SJCRH30 (cell line): ENCODE measurements at regions not wholly inside any gene's neighbourhood (a gene's known extent, or its start where the extent isn't known, plus 50 kb on each side); places are given as distances from the start of the nearest gene placed in this dataset.
A peak's percentile ranks its signal among the peaks of the same experiment; 100 is the strongest.
"Not testable (repeated sequence)": the region's sequence is repeated elsewhere in the genome, so short reads cannot be mapped to it uniquely, and the experiment has no call there.

Experiments
- DNase-seq, 2 experiments: peaks; one replicate each; pipeline ENCODE4 v3.0.0-alpha.2; 2015 to 2020
- H3K27ac ChIP-seq: fragments of 250-450 bp; sonication (Bioruptor Pico); 2 replicates; pipeline ENCODE4 v1.5.1; 2020; ENCODE audit warnings: mild to moderate bottlenecking, moderate library complexity
- H3K27me3 ChIP-seq: fragments of 250-450 bp; sonication (Bioruptor Pico); 2 replicates; pipeline ENCODE4 v1.5.1; 2020; ENCODE audit warnings: mild to moderate bottlenecking, moderate library complexity
- H3K36me3 ChIP-seq: fragments of 250-450 bp; sonication (Bioruptor Pico); 2 replicates; pipeline ENCODE4 v1.5.1; 2020; ENCODE audit warnings: mild to moderate bottlenecking, moderate library complexity
- H3K4me1 ChIP-seq: fragments of 250-450 bp; sonication (Bioruptor Pico); 2 replicates; pipeline ENCODE4 v1.5.1; 2020; ENCODE audit warnings: mild to moderate bottlenecking, moderate library complexity
- H3K4me3 ChIP-seq: fragments of 250-450 bp; sonication (Bioruptor Pico); 2 replicates; pipeline ENCODE4 v1.5.1; 2020; ENCODE audit warnings: mild to moderate bottlenecking, moderate library complexity
- H3K9me3 ChIP-seq: fragments of 250-450 bp; sonication (Bioruptor Pico); replicated peaks from 2 replicates; pipeline ENCODE4 v1.5.1; 2020; ENCODE audit warnings: mild to moderate bottlenecking, moderate library complexity

DNA sequence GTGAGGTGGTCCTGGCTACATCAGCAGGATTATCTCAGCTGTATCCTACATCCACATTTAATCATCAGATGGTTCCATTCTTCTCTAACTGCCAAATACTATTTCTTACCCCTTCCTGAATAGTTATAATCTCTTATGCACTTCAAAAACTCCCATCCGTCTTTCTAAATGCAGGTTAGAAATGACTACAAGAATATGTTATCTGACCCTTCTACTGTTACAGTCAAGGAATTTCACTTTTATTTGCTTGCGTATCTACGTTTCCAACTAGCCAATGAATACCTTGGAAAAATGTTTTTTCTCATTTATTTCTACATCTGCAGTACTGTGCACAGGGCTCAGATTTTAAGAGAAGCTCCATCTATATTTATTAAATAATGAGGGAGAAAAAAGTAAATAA lies 709.9 kb downstream of the KCNT2 start:
- Histone ChIP-seq H3K4me3 (no peak overlapping the region), H3K27ac (no peak overlapping the region), H3K36me3 (no peaks in the 10 kb centered on the region), H3K9me3 (no peaks in the 10 kb centered on the region), H3K27me3 (no peaks in the 10 kb centered on the region), H3K4me1 (no peaks in the 10 kb centered on the region)
- DNase-seq, result no peak

DNA sequence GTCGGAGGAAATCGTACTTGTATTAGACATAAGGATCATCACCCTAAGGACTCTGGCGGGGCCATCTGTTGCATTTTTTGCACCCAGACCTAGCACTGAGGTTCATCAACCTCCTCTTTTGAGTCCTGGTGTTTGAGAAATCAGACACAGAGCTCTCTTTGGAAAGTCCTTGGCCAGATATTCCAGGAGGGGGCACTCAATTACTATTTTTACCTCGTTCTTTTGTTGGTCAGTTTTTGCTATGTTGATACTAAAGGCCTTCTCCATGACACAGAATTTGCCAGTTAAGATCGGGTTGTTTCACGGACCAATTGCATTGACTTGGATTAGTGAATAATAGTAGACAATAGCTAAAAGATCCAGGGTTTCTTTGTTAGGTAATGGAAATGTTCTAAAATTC lies 711.2 kb downstream of the KCNT2 start:
- Histone ChIP-seq H3K27ac (no peak overlapping the region), H3K36me3 (no peaks in the 10 kb centered on the region), H3K9me3 (no peaks in the 10 kb centered on the region), H3K27me3 (no peaks in the 10 kb centered on the region), H3K4me1 (no peaks in the 10 kb centered on the region), H3K4me3 (no peak overlapping the region)
- DNase-seq, result peak in 1 of 2 experiments; percentile 3

- no peak overlapping the region for H3K27ac ChIP-seq
- H3K36me3 ChIP-seq, result no peaks in the 10 kb centered on the region
- H3K4me1 ChIP-seq, result no peaks in the 10 kb centered on the region
- H3K9me3 ChIP-seq, result no peaks in the 10 kb centered on the region
- no peak overlapping the region for H3K4me3 ChIP-seq
- no peaks in the 10 kb centered on the region for H3K27me3 ChIP-seq
- no peak for DNase-seq
These were observed 713.8 kb downstream of the KCNT2 start for GRCh38 chr1:195894411-195894810.

DNA sequence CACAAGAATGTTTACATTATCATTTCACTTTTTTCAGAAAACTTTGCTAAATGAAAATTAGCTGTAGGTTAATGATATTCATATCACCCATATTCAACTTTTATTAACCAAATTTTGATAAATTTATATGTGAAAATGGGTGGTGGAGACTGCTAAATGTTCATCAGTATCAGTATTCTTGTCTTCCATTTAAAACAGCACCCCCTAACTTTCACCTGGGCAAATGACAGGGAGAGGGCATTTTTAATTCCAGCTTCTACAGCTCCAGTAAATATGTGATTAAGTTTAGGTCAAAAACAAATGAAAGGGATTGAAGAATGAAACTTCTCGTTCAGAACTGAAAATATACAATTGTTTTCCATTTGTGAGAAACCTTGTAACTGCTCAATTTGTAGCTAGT lies 722.2 kb downstream of the KCNT2 start:
- H3K9me3 ChIP-seq, result no peaks in the 10 kb centered on the region

DNA sequence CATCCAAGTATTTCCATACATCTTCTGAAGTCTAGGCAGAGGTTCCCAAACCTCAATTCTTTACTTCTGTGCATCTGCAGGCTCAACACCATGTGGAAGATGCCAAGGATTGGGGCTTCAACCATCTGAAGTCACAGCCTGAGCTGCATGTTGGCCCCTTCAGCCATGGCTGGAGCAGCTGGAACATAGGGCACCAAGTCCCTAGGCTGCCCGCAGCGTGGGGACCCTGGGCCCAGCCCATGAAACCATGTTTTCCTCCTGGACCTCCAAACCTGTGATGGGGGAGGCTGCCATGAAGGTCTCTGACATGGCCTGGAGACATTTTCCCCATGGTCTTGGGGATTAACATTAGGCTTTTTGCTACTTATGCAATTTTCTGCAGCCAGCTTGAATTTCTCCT lies 729.8 kb downstream of the KCNT2 start:
- DNase-seq, result no peak
- Histone ChIP-seq H3K4me1 (no peaks in the 10 kb centered on the region), H3K4me3 (no peak overlapping the region), H3K27me3 (no peaks in the 10 kb centered on the region), H3K27ac (no peak overlapping the region), H3K9me3 (no peaks in the 10 kb centered on the region), H3K36me3 (no peaks in the 10 kb centered on the region)

More for the DNA sequence above, 722.2 kb downstream of the KCNT2 start:
- no peaks in the 10 kb centered on the region for H3K27me3 ChIP-seq
- H3K27ac ChIP-seq, result no peak overlapping the region
- DNase-seq, result no peak
- H3K4me3 ChIP-seq, result no peak overlapping the region
- no peaks in the 10 kb centered on the region for H3K4me1 ChIP-seq
- no peaks in the 10 kb centered on the region for H3K36me3 ChIP-seq

DNA sequence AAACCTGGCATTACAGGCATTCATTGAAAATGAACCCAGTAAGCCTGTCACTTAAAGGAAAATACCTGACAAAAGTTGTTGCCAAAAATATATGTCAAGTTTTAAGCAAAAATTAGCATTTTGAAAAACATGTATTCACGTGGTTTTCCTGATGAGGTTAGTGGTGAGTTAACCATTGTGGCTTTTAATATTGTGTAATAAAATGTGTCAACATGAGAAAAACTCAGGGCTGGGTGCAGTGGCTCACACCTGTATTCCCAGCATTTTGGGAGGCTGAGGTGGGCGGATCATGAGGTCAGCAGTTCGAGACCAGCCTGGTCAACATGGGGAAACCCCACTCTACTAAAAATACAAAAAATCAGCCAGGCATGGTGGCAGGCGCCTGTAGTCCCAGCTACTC lies 731.4 kb downstream of the KCNT2 start:
- H3K27ac ChIP-seq, result no peak overlapping the region
- H3K4me3 ChIP-seq, result no peak overlapping the region
- no peak for DNase-seq
- H3K36me3 ChIP-seq, result no peaks in the 10 kb centered on the region
- no peaks in the 10 kb centered on the region for H3K27me3 ChIP-seq
- H3K4me1 ChIP-seq, result no peaks in the 10 kb centered on the region
- H3K9me3 ChIP-seq, result no peaks in the 10 kb centered on the region

DNA sequence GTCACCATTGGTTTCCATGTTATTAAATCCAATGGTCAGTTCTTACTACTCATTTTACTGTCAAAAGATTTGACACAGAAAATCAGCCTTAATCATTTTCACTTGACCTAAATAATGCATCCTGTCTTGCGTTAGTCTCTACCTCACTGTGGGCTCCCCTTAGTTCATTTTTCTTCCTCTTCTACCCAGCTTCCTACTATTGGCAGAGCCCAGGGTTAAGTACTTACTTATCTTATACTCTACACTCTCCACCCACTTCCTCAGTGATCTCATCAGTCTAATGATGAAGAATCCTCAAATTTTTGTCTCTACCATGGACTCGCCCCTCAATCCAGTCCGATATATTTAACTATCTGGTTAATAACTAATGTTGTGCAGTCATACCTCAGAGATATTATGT lies 735.9 kb downstream of the KCNT2 start:
- Histone ChIP-seq H3K27me3 (no peaks in the 10 kb centered on the region), H3K9me3 (no peaks in the 10 kb centered on the region), H3K36me3 (no peaks in the 10 kb centered on the region), H3K4me3 (no peak overlapping the region), H3K27ac (no peak overlapping the region), H3K4me1 (no peaks in the 10 kb centered on the region)
- no peak for DNase-seq

DNA sequence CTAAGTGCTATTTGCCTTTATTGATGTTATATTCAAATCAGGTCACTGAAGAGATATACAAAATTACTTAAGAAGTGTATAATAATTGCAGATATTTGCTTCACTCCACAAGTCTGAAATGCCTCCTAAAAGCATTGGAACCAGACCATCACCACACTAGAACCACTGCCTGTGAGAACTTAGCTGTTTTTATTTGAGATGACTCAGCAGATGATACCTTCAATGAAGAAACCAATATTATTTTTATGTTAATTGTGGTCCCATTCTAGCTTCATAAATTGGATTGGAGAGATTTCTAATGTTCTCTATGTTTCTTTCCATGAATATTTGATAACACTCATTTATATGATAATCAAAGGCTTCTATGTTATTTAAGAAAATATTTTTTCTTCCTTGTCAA lies 740.6 kb downstream of the KCNT2 start:
- H3K27me3 ChIP-seq, result no peaks in the 10 kb centered on the region
- H3K9me3 ChIP-seq, result no peaks in the 10 kb centered on the region
- no peak for DNase-seq
- no peaks in the 10 kb centered on the region for H3K4me1 ChIP-seq
- H3K27ac ChIP-seq, result no peak overlapping the region
- no peak overlapping the region for H3K4me3 ChIP-seq
- H3K36me3 ChIP-seq, result no peaks in the 10 kb centered on the region

DNA sequence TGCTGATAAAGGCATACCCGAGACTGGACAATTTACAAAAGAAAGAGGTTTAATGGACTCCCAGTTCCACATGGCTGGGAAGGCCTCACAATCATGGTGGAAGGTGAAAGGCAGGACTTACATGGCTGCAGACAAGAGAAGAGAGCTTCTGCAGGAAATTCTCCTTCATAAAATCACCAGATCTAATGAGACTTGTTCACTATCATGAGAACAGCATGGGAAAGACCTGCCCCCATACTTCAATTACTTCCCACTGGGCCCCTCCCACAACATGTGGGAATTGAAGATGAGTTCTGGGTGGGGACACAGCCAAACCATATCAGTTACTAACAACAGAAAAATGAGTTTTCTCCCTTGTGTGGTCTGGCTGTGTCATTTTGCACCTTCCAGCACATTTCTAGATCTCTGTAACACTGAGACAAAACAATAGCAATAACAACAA lies 741.4 kb downstream of the KCNT2 start:
- no peak for DNase-seq
- Histone ChIP-seq H3K9me3 (no peaks in the 10 kb centered on the region), H3K27ac (no peak overlapping the region), H3K4me1 (no peaks in the 10 kb centered on the region), H3K4me3 (no peak overlapping the region), H3K27me3 (no peaks in the 10 kb centered on the region), H3K36me3 (no peaks in the 10 kb centered on the region)

DNA sequence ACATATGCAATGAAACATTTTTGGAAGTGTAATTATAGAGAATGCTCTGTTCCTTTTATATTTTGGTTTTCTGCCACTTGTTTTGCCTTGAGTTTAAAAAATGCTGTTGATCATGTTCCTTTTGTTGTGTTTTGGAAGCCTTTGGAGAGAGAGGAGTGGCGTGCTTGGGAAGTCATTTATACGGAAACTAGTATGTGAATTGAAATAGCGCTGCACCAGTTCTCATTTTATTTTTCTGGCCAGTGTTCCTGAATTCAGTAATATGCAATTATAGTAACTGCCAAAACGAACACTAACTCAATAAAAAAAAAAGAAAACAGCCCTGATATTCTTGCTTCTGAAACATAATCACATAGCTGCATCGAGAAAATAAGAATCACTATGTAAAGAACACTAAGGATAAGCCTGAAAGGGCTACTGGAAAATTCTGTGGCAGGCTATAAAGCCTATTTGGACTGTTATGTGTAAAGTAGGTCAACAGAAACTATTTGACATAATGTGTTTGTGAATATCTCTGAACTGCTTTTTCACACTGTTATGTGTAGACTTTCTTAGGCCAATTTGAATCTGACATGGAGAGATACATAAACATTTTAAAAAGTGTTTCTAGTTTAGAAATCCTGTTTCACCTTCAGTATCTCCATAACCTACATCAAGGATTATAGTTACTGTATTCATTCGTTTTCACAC lies 742.0 kb downstream of the KCNT2 start:
- DNase-seq, result no peak

DNA sequence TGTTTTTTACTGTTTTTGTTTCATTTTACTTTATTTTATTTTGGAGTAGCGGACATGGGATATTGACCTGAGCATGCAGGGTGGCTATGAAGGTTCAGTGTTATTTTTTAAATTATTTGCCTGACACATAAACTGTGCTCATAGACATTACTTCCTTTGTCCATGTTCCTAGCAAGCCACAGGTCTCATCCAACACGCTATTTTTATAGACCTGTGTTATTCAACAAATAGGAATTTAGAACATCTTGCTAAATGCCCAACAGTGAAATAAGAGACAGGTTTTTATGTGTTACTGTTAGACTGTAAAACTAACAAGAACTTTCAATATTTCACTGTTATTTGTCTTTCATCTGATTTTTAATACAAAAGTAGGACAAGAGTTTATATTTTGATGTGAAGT lies 756.4 kb downstream of the KCNT2 start:
- Histone ChIP-seq H3K4me1 (no peaks in the 10 kb centered on the region), H3K9me3 (no peaks in the 10 kb centered on the region), H3K4me3 (no peak overlapping the region), H3K27me3 (no peaks in the 10 kb centered on the region), H3K27ac (no peak overlapping the region), H3K36me3 (no peaks in the 10 kb centered on the region)
- DNase-seq, result no peak

More for the DNA sequence above, 742.0 kb downstream of the KCNT2 start:
- Histone ChIP-seq H3K36me3 (no peaks in the 10 kb centered on the region), H3K9me3 (no peaks in the 10 kb centered on the region), H3K27ac (no peak overlapping the region), H3K27me3 (no peaks in the 10 kb centered on the region), H3K4me3 (no peak overlapping the region), H3K4me1 (no peaks in the 10 kb centered on the region)

DNA sequence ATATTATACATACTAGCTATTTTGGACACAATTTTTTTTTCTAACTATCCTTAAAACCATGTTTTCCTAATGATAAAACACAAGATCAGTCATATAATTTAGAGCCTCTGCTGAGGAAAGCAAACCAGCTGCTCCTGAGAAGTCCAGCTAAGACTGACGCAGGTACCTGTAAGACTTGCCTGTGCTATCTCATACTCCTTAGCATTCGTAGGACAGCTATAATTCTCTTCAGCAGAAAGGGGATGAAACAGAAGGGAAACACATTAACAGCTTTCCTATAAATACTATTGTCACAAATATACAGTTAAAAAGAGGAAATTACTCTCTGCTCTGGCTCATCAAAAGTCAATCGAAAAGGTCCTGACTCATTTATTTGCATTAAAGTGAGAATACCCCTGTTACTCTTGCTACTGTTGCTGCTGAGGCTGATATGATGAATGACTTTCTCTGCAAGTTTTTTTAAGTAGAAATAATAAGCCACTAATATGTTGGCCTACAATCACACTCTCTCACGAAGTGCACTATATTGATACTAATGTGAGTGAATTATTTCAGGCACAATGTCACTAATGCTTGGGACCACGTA lies 757.1 kb downstream of the KCNT2 start:
- no peak overlapping the region for H3K4me3 ChIP-seq

DNA sequence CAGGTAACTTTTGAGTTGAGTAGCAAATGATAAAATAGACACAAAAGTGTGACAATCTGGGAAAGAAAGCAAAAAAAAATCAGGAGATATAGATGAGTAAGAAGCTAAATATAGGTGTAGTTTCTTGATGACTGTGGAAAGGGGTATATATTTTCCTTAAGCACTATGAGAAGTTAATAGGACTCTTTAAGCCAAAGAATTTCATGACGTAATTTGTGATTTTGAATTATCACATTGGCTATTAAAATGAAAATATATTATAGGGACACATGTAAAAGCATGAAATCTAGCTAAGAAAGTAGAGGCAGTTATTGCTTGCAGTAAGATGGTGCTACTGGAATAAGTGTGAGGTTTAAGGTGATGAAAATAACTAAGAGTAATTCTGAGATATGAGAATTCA lies 759.1 kb downstream of the KCNT2 start:
- Histone ChIP-seq H3K27ac (no peak overlapping the region), H3K27me3 (no peaks in the 10 kb centered on the region), H3K9me3 (no peaks in the 10 kb centered on the region), H3K36me3 (no peaks in the 10 kb centered on the region), H3K4me3 (no peak overlapping the region), H3K4me1 (no peaks in the 10 kb centered on the region)
- DNase-seq, result no peak

More for the DNA sequence above, 757.1 kb downstream of the KCNT2 start:
- Histone ChIP-seq H3K4me1 (no peaks in the 10 kb centered on the region), H3K27me3 (no peaks in the 10 kb centered on the region), H3K27ac (no peak overlapping the region), H3K9me3 (no peaks in the 10 kb centered on the region), H3K36me3 (no peaks in the 10 kb centered on the region)
- no peak for DNase-seq

- not testable (repeated sequence) for H3K27ac ChIP-seq, DNase-seq, H3K4me1 ChIP-seq
These were observed 760.0 kb downstream of the KCNT2 start for GRCh38 chr1:195847957-195848875.

GRCh38 chr1:195831789-195832188 lies 776.5 kb downstream of the KCNT2 start:
- H3K9me3 ChIP-seq, result no peaks in the 10 kb centered on the region
- no peaks in the 10 kb centered on the region for H3K4me1 ChIP-seq
- H3K27ac ChIP-seq, result no peak overlapping the region
- no peak overlapping the region for H3K4me3 ChIP-seq
- DNase-seq, result peak in 1 of 2 experiments; percentile 38
- H3K36me3 ChIP-seq, result no peaks in the 10 kb centered on the region
- H3K27me3 ChIP-seq, result no peaks in the 10 kb centered on the region

More at GRCh38 chr1:195847957-195848875, 760.0 kb downstream of the KCNT2 start:
- H3K9me3 ChIP-seq, H3K27me3 ChIP-seq, H3K36me3 ChIP-seq, H3K4me3 ChIP-seq: not testable (repeated sequence)
